T47D (cell line): ENCODE measurements at regions not wholly inside any gene's neighbourhood (a gene's known extent, or its start where the extent isn't known, plus 50 kb on each side); places are given as distances from the start of the nearest gene placed in this dataset.
"Not testable (repeated sequence)": the region's sequence is repeated elsewhere in the genome, so short reads cannot be mapped to it uniquely, and the experiment has no call there.

Experiments
- DNase-seq, 2 experiments: peaks; one replicate each; pipeline versions ENCODE4 v3.0.0 to v3.0.0-alpha.2; 2011 to 2012; ENCODE audit warnings: low read depth in 1 of 2, low spot score in 1 of 2
- JUND ChIP-seq: IDR thresholded peaks from 2 replicates; pipeline ENCODE4 v1.6.1; 2012; ENCODE audit warnings: low read depth
- in situ Hi-C: cut with HindIII; loops from 2 replicates; pipeline ENCODE4 v1.10.0; 2016; ENCODE audit warnings: low sequenced_read_pairs, low pct_unique_long_range_greater_than_20kb

- TF ChIP-seq JUND, result no peak
- no peak for DNase-seq
- in situ Hi-C loops, result no loop called here
Measured at GRCh38 chr13:21309542-21310172, 133.2 kb downstream of the MRPL57 start.

- in situ Hi-C loops, result no loop called here
- no peak for DNase-seq
- no peak for TF ChIP-seq JUND
Measured at GRCh38 chr13:21310220-21310619, 133.8 kb downstream of the MRPL57 start.

GRCh38 chr13:21314976-21315375, 138.5 kb downstream of the MRPL57 start:
- in situ Hi-C loops, DNase-seq: not testable (repeated sequence)

DNA sequence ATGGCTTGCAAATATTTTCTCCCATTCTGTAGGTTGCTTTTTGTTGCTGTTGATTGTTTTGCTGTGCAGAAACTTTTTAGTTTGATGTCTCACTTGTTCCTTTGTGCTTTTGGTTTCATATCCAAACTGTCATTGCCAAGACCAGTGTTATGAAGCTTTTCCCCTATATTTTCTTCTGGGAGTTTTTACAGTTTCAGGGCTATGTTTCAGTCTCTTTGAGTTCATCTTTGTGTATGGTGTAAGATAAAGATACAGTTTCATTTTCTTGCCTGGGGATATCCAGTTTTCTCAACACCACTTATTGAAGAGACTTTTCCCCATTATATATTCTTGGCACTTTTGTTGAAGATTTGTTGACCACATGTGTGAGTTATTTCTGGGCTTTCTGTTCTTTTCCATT, 139.9 kb downstream of the MRPL57 start:
- no peak for DNase-seq
- no peak for TF ChIP-seq JUND
- in situ Hi-C loops, result no loop called here

DNA sequence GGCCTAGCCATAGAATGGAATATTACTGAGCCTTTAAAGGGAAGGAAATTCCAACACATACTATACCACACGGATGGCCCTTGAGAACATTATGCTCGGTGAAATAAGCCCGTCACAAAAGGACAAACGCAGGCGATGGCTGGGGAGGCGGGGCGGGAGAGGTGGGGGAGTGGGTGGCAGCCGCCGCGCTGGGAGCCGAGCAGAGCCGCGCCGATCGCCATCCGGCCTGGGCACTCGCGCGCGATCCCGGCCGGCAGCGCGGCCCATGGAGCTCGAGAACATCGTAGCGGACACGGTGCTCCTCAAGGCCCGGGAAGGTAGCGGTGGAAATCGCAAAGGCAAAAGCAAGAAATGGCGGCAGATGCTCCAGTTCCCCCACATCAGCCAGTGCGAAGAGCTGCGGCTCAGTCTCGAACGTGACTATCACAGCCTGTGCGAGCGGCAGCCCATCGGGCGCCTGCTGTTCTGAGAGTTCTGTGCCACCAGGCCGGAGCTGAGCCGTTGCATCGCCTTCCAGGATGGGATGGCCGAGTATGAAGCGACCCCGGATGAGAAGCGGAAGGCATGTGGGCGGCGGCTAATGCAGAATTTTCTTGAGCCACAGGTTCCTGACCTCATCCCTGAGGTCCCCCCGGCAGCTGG, 140.1 kb downstream of the ZDHHC20 start:
- no peak for TF ChIP-seq JUND
- in situ Hi-C loops, result no loop called here

GRCh38 chr13:21319869-21320641, 139.0 kb downstream of the ZDHHC20 start:
- no peak for TF ChIP-seq JUND
- in situ Hi-C loops, result no loop called here
- no peak for DNase-seq

More for the DNA sequence above, 140.1 kb downstream of the ZDHHC20 start:
- DNase-seq, result no peak

GRCh38 chr13:21320642-21321034, 138.5 kb downstream of the ZDHHC20 start:
- in situ Hi-C loops, result no loop called here
- no peak for TF ChIP-seq JUND
- no peak for DNase-seq

DNA sequence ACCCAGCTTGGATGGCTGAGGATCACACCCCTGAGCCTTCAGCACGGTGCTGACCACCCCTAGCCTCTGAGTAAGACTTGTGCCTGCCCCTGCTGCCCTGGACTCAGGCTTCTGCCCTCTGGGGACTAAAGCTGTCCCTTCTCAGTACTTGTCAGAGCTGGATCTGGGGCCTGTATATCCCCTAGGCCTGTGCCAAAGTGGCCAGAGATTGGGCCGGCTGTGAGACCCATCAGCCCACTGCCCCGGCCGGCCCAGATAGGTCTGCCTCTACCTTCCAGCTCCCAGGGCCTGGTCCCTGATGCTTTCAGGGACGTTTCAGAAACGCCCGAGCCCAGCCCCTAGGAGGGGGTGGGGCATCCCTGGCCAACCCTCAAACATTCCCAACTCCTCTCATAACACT, 137.8 kb downstream of the ZDHHC20 start:
- no peak for DNase-seq
- no peak for TF ChIP-seq JUND
- in situ Hi-C loops, result no loop called here

- in situ Hi-C loops, result no loop called here
- no peak for DNase-seq
- no peak for TF ChIP-seq JUND
Measured at GRCh38 chr13:21322327-21322965, 136.7 kb downstream of the ZDHHC20 start.
